ENCODE measurements at regions not wholly inside any gene's neighbourhood (a gene's known extent, or its start where the extent isn't known, plus 50 kb on each side); places are given as distances from the start of the nearest gene placed in this dataset. TPM values are rescaled to one million over a fixed set of nuclear protein-coding genes. Genes with fewer than 3 reads are reported as not detected.

DNA sequence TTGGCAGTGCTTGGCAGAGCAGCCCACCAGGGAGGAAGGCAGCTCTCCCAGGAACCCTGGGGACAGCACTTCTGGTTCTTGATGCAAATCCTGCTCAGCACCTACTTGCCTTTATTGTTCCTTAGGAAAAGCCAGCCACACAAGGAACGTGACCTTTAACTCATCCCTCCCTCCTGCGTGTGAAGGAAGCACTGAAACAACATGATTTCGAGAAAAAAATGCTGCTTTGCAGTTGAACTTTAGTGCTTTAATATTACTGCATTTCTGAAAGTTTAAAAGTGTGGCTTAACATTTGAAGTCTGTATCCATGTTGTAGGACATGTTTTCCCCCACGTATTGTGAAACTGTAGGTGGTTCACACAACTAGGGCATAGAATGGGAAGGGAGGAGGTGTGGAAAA, 50.4 kb upstream of the CTNNB1 start:
- no peaks in the 10 kb centered on the region for H3K79me2 ChIP-seq
- H3K27me3 ChIP-seq, result no peaks in the 10 kb centered on the region
- no peaks in the 10 kb centered on the region for H4K20me1 ChIP-seq (ENCODE audit: insufficient read depth, poor library complexity, severe bottlenecking)
- TF ChIP-seq EZH2 (IDR thresholded peaks at IDR 0.05; ENCODE audit: borderline replicate concordance) (no peak), EZH2phosphoT487 (IDR thresholded peaks at IDR 0.05; ENCODE audit: low read depth, severe bottlenecking, unreplicated experiment) (no peak)
- H3K36me3 ChIP-seq (replicated peaks; ENCODE audit: insufficient read depth, low read depth), result no peaks in the 10 kb centered on the region
- no peak for DNase-seq (ENCODE audit: low spot score)
- no peak overlapping the region for H3K27ac ChIP-seq
- no peaks in the 10 kb centered on the region for H3K9me2 ChIP-seq (replicated peaks; ENCODE audit: insufficient read depth)
- H3K4me3 ChIP-seq, result no peak overlapping the region
- H3K4me2 ChIP-seq, result no peak overlapping the region
- H2AFZ ChIP-seq, result no peak overlapping the region
- no peaks in the 10 kb centered on the region for H3K9me3 ChIP-seq (ENCODE audit: low read depth)
- WGBS (ENCODE audit: low lambda C conversion rate, missing lambda C conversion rate), result 69% methylated on average over 4 of the region's 4 CpGs
- no peaks in the 10 kb centered on the region for H3K4me1 ChIP-seq (ENCODE audit: insufficient read depth)

Small RNA genes in the stretch of these regions (small RNA-seq; reads per million reads assigned to genes)
- gene AC099560.2 (not detected), gene HMGN2P24 (not detected)

Data from hepatocyte (in vitro differentiated cells).